T-helper 9 cell (primary cell): ENCODE measurements at regions not wholly inside any gene's neighbourhood (a gene's known extent, or its start where the extent isn't known, plus 50 kb on each side); places are given as distances from the start of the nearest gene placed in this dataset.
A peak's percentile ranks its signal among the peaks of the same experiment; 100 is the strongest.

ENCODE experiments used
- DNase-seq: peaks from one replicate; pipeline ENCODE4 v3.0.0-alpha.2; 2020

GRCh38 chr11:103676413-103676812 lies 360.0 kb upstream of the DDI1 start:
- DNase-seq, result no peak

- no peak for DNase-seq
These were observed 355.6 kb upstream of the DDI1 start for GRCh38 chr11:103680826-103681225.

- DNase-seq, result no peak
These were observed 354.6 kb upstream of the DDI1 start for GRCh38 chr11:103681855-103682254.

GRCh38 chr11:103682318-103683184 lies 353.9 kb upstream of the DDI1 start:
- peak; percentile 8 for DNase-seq

GRCh38 chr11:103683576-103683975 lies 352.9 kb upstream of the DDI1 start:
- DNase-seq, result no peak

- no peak for DNase-seq
These were observed 347.5 kb upstream of the DDI1 start for GRCh38 chr11:103688924-103689323.

- no peak for DNase-seq
These were observed 346.1 kb upstream of the DDI1 start for GRCh38 chr11:103690356-103690755.

GRCh38 chr11:103696123-103696522 lies 340.3 kb upstream of the DDI1 start:
- no peak for DNase-seq

GRCh38 chr11:103699216-103699615 lies 337.2 kb upstream of the DDI1 start:
- no peak for DNase-seq

- no peak for DNase-seq
These were observed 336.8 kb upstream of the DDI1 start for GRCh38 chr11:103699656-103700055.

- no peak for DNase-seq
These were observed 335.8 kb upstream of the DDI1 start for GRCh38 chr11:103700622-103701021.

- no peak for DNase-seq
These were observed 333.0 kb upstream of the DDI1 start for GRCh38 chr11:103703437-103703836.

GRCh38 chr11:103703954-103704353 lies 332.5 kb upstream of the DDI1 start:
- no peak for DNase-seq

GRCh38 chr11:103705642-103706041 lies 330.8 kb upstream of the DDI1 start:
- no peak for DNase-seq

- no peak for DNase-seq
These were observed 327.1 kb upstream of the DDI1 start for GRCh38 chr11:103709371-103709770.

- DNase-seq, result no peak
These were observed 322.2 kb upstream of the DDI1 start for GRCh38 chr11:103714246-103714645.

GRCh38 chr11:103716363-103716762 lies 320.1 kb upstream of the DDI1 start:
- DNase-seq, result no peak

GRCh38 chr11:103727262-103727661 lies 309.2 kb upstream of the DDI1 start:
- no peak for DNase-seq

GRCh38 chr11:103729617-103730016 lies 306.8 kb upstream of the DDI1 start:
- no peak for DNase-seq

GRCh38 chr11:103730131-103730940 lies 306.1 kb upstream of the DDI1 start:
- DNase-seq, result no peak

GRCh38 chr11:103731670-103732069 lies 304.8 kb upstream of the DDI1 start:
- DNase-seq, result no peak

- no peak for DNase-seq
These were observed 302.6 kb upstream of the DDI1 start for GRCh38 chr11:103733889-103734288.

- DNase-seq, result no peak
These were observed 300.9 kb upstream of the DDI1 start for GRCh38 chr11:103735497-103736032.
